ENCODE measurements at regions not wholly inside any gene's neighbourhood (a gene's known extent, or its start where the extent isn't known, plus 50 kb on each side); places are given as distances from the start of the nearest gene placed in this dataset.

GRCh38 chr14:27078191-27078590 lies 480.4 kb upstream of the NOVA1 start:
- no peak for DNase-seq (ENCODE audit: low read depth in 3 of 3)

- DNase-seq (ENCODE audit: low read depth in 3 of 3): no peak
Measured at GRCh38 chr14:27079716-27080115, 481.9 kb upstream of the NOVA1 start.

- DNase-seq (ENCODE audit: low read depth in 3 of 3): no peak
Measured at GRCh38 chr14:27085500-27085899, 487.7 kb upstream of the NOVA1 start.

- DNase-seq (ENCODE audit: low read depth in 3 of 3): no peak
Measured at GRCh38 chr14:27090716-27091115, 492.9 kb upstream of the NOVA1 start.

- no peak for DNase-seq (ENCODE audit: low read depth in 3 of 3)
Measured at GRCh38 chr14:27091973-27092372, 494.1 kb upstream of the NOVA1 start.

GRCh38 chr14:27096091-27096490 lies 498.3 kb upstream of the NOVA1 start:
- DNase-seq (ENCODE audit: low read depth in 3 of 3): no peak

GRCh38 chr14:27098451-27098850 lies 500.6 kb upstream of the NOVA1 start:
- no peak for DNase-seq (ENCODE audit: low read depth in 3 of 3)

- DNase-seq (ENCODE audit: low read depth in 3 of 3): no peak
Measured at GRCh38 chr14:27114180-27114579, 516.3 kb upstream of the NOVA1 start.

- DNase-seq (ENCODE audit: low read depth in 3 of 3): no peak
Measured at GRCh38 chr14:27123162-27123561, 525.3 kb upstream of the NOVA1 start.

- no peak for DNase-seq (ENCODE audit: low read depth in 3 of 3)
Measured at GRCh38 chr14:27127838-27128237, 530.0 kb upstream of the NOVA1 start.

GRCh38 chr14:27134200-27134599 lies 536.4 kb upstream of the NOVA1 start:
- no peak for DNase-seq (ENCODE audit: low read depth in 3 of 3)

- DNase-seq (ENCODE audit: low read depth in 3 of 3): no peak
Measured at GRCh38 chr14:27145170-27145569, 547.3 kb upstream of the NOVA1 start.

GRCh38 chr14:27148143-27148542 lies 550.3 kb upstream of the NOVA1 start:
- DNase-seq (ENCODE audit: low read depth in 3 of 3): no peak

GRCh38 chr14:27164139-27164538 lies 566.3 kb upstream of the NOVA1 start:
- no peak for DNase-seq (ENCODE audit: low read depth in 3 of 3)

GRCh38 chr14:27175489-27175888 lies 577.7 kb upstream of the NOVA1 start:
- DNase-seq (ENCODE audit: low read depth in 3 of 3): no peak

- no peak for DNase-seq (ENCODE audit: low read depth in 3 of 3)
Measured at GRCh38 chr14:27181333-27181732, 583.5 kb upstream of the NOVA1 start.

- DNase-seq (ENCODE audit: low read depth in 3 of 3): no peak
Measured at GRCh38 chr14:27184427-27184826, 586.6 kb upstream of the NOVA1 start.

- no peak for DNase-seq (ENCODE audit: low read depth in 3 of 3)
Measured at GRCh38 chr14:27186048-27186447, 588.2 kb upstream of the NOVA1 start.

- no peak for DNase-seq (ENCODE audit: low read depth in 3 of 3)
Measured at GRCh38 chr14:27187136-27187535, 589.3 kb upstream of the NOVA1 start.

- no peak for DNase-seq (ENCODE audit: low read depth in 3 of 3)
Measured at GRCh38 chr14:27190296-27190695, 592.5 kb upstream of the NOVA1 start.

GRCh38 chr14:27199272-27199671 lies 601.4 kb upstream of the NOVA1 start:
- DNase-seq (ENCODE audit: low read depth in 3 of 3): no peak

GRCh38 chr14:27205036-27205435 lies 607.2 kb upstream of the NOVA1 start:
- no peak for DNase-seq (ENCODE audit: low read depth in 3 of 3)

- no peak for DNase-seq (ENCODE audit: low read depth in 3 of 3)
Measured at GRCh38 chr14:27211741-27212140, 613.9 kb upstream of the NOVA1 start.

GRCh38 chr14:27222671-27223070 lies 624.8 kb upstream of the NOVA1 start:
- DNase-seq (ENCODE audit: low read depth in 3 of 3): no peak

GRCh38 chr14:27223906-27224305 lies 626.1 kb upstream of the NOVA1 start:
- DNase-seq (ENCODE audit: low read depth in 3 of 3): no peak

Measured in stimulated activated CD4-positive, alpha-beta T cell treated with anti-CD3 and anti-CD28 coated beads, TNF-alpha, amount 100 ng/mL, for 24 hours (primary cell).